ENCODE measurements at regions not wholly inside any gene's neighbourhood (a gene's known extent, or its start where the extent isn't known, plus 50 kb on each side); places are given as distances from the start of the nearest gene placed in this dataset.

GRCh38 chr20:40265825-40266533 lies 423.1 kb downstream of the MAFB start:
- peak; percentile 11 for DNase-seq

GRCh38 chr20:40262219-40262618 lies 426.8 kb downstream of the MAFB start:
- DNase-seq, result no peak

- no peak for DNase-seq
These were observed 430.1 kb downstream of the MAFB start for GRCh38 chr20:40258931-40259330.

DNA sequence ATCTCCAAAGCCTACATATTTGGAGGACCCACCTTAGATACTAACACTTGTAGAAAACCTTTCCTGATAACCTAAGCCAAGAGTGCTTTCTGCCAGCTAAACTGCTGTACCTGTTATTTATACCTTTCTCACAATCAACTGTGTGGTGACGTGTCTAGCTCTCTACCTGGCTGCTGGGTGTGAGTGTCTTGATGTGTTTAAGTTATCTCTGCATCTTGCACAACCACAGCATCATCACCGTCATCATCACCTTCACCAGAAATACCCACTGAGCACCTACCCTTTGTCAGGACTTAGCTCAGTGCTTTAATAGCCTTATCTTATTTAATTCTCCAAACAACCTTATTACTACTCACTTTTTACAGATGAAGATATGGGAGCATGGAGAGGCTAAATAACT lies 431.3 kb downstream of the MAFB start:
- no peak for DNase-seq

GRCh38 chr20:40255365-40255764 lies 433.7 kb downstream of the MAFB start:
- DNase-seq, result no peak

DNA sequence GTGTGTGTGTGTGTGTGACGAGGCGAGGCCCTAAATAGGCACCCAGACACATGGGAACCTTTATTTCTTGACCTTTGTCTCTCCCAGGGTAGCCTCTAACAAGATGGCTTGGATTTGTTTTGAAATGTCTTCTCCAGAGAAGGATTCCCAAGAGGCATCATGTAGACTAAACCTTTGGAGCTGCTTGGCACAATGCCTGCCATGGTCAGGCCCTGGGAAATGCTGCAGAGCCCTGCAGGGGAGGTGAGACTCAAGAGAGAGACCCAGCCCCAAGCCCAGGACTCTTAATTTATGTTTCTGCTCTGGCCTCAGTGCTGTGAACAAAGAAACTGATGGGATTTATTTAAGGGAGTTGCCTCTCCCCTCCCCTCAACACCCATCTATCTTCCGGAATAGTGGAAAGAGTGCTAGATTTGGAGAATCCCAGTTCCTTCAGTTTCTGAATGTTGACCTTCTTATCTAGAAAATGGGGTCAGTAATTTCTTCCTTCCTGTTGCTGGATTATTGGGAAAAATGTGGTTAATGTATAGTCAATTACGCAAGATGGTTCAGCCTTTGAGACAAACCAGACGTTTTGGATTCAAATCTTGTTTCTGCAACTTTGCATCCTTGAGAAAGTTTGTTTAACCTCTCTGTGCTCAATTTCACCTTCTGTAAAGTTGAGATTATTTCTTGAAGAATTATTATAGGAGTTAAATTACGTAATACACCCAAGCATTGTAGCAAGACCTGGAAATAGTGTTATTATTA lies 434.8 kb downstream of the MAFB start:
- no peak for DNase-seq

GRCh38 chr20:40251284-40251932 lies 437.6 kb downstream of the MAFB start:
- DNase-seq, result peak; percentile 11

DNA sequence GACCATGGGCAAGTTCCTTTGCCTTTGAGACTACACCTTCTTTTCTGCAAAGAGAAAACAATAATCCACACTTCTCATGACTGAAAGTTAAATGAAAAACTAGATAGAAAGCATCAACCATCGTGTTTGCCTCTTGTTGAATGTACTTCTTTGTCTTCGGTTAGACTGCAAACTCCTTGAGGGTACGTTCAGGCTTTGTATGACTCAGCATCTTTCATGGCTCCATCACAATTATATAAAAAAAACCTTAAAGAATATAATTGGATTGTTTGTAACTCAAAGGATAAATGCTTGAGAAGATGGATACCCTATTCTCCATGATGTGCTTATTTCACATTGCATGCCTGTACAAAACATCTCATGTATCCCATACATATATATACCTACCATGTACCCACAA lies 439.2 kb downstream of the MAFB start:
- DNase-seq, result no peak

- DNase-seq, result no peak
These were observed 443.2 kb downstream of the MAFB start for GRCh38 chr20:40245829-40246228.

GRCh38 chr20:40244286-40244685 lies 444.8 kb downstream of the MAFB start:
- DNase-seq, result no peak

GRCh38 chr20:40241596-40242343 lies 447.3 kb downstream of the MAFB start:
- no peak for DNase-seq

DNA sequence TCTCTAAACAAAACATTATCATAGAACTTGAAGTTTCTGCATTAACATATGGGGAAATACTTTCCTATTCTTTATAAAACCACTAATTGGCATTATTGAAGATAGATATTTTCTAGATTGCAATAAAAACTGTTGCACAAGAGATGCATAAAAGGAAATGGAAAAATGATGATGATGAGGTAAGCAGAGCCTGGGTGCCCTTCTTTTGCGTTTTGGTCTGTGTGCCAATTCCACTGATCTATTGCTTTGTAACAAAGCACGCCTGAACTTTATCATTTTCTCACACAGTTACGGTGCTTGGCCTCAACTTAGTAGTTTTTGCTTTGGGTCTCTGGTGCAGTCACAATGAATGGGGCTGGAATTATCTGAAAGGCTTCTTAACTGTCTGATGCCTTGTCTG lies 450.5 kb downstream of the MAFB start:
- no peak for DNase-seq

- no peak for DNase-seq
These were observed 454.4 kb downstream of the MAFB start for GRCh38 chr20:40234593-40234992.

- no peak for DNase-seq
These were observed 455.6 kb downstream of the MAFB start for GRCh38 chr20:40233406-40233805.

DNA sequence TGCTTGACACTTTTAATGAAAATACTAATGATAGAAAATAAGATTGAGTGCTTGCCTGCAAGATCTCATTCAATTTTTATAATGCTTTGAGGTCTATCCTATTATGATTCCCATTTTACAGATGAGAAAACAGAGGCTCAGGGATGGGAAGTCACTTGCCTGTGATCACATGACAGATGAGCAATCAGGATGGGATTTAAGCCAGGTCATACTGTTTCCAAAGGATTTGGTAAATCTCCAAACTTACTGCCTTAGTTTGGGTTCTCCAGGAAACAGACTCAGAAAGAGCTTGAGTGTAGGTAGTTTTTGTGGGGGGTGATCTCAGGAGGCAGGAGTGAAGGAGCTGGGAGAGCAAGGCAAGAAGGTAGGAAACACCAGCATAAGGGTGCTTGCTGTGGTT lies 456.3 kb downstream of the MAFB start:
- no peak for DNase-seq

- no peak for DNase-seq
These were observed 456.8 kb downstream of the MAFB start for GRCh38 chr20:40232273-40232672.

DNA sequence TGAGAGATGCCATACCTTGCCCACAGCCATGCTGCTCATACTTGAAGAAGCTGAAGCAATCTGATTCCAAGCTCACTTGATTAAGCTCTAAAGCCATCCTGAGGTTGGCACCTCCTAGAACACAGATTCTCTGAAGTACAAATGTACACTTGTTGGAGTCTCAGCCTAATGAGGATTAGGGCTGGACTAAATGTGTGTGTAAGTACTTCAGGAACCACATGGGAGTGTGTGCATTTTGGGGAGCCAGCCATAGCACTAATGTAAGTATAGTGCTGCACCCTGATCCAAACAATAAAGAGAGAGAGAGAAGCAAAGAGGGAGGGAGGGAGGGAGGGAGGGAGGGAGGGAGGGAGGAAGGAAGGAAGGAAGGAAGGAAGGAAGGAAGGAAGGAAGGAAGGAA lies 458.6 kb downstream of the MAFB start:
- no peak for DNase-seq

DNA sequence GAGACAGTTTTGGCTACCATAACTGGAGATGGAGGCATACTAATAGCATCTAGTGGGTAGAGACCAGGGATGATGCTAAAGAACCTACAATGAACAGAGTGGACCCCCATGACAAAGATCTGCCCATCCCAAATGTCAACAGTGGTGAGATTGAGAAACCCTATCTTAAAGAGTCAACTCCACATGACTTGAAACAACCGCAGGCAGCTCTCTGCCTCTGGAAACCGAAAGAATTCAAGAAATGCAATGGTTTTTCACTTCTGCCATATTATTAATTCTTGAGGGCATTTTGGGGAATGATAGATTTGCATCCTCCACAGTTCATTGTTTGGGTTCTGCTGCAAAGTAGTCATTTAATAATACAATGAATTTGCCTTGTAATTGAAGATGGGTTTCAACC lies 463.4 kb downstream of the MAFB start:
- no peak for DNase-seq

- DNase-seq, result no peak
These were observed 465.2 kb downstream of the MAFB start for GRCh38 chr20:40223810-40224209.

GRCh38 chr20:40218971-40219370 lies 470.1 kb downstream of the MAFB start:
- no peak for DNase-seq

DNA sequence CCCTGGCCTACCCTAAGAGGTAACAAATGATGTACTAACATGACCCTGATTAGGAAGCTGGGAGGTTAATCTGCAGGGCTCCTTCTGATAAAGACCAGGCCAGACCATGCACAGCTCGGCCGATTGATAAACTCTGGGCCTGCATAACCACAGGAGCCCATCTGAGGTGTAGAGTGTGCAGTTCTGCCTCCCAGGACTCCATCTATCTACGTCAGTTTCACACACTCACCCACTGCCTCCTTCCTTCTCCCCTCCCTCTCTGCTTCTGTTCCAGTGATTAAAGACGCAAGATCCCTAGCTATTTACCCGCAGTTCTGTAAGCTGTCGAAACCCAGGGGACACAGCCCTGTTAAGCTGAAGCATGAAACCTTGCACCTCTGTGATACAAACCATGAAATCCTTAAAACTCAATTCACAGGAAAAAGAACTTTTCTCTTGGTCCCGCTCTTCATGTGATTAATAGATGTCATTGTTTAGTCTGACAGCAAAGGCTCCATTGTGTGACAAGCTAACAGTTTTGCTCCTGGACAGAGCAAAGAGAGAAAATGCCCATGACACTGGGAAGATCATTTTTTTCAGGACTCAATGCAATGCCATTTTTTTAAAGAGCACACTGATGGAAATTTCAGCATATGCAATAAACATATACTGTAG lies 470.6 kb downstream of the MAFB start:
- DNase-seq, result no peak

- DNase-seq, result no peak
These were observed 481.4 kb downstream of the MAFB start for GRCh38 chr20:40207655-40208054.

GRCh38 chr20:40205971-40206370 lies 483.1 kb downstream of the MAFB start:
- DNase-seq, result no peak
